B cell (primary cell): ENCODE measurements at regions not wholly inside any gene's neighbourhood (a gene's known extent, or its start where the extent isn't known, plus 50 kb on each side); places are given as distances from the start of the nearest gene placed in this dataset.

Experiments used
- ATAC-seq: fragments of 200-7000 bp; cut with Tn5 transposase; one replicate; pipeline ENCODE4 v1.10.0; 2021; ENCODE audit warnings: low read depth, mild to moderate bottlenecking, moderate number of reproducible peaks, moderate library complexity
- CTCF ChIA-PET: fragments of 350-600 bp; sonication (Branson Sonifier 250); formaldehyde crosslinking; loops from one replicate; lab custom pipeline; 2021; ENCODE audit warnings: antibody characterized with exemption, inconsistent platforms; lab: Charles Lee
- POLR2A ChIA-PET: fragments of 350-600 bp; sonication (Branson Sonifier 250); formaldehyde crosslinking; loops from one replicate; lab custom pipeline; 2021; ENCODE audit warnings: antibody characterized with exemption; lab: Charles Lee
- DNase-seq: peaks from one replicate; pipeline ENCODE4 v3.0.0; 2013
- H2AFZ ChIP-seq: 2 replicates; pipeline ENCODE4 v1.6.1; 2012; ENCODE audit warnings: mild to moderate bottlenecking, low read depth, low read length; ENCODE audit not compliant: insufficient read depth, poor library complexity, severe bottlenecking
- H3K27ac ChIP-seq, 2 donors: 1 replicate in 1 of 2; 2 replicates in 1 of 2; pipeline ENCODE4 v1.5.1; 2012 to 2013; ENCODE audit warnings: low read length in 2 of 2, mild to moderate bottlenecking in 2 of 2, moderate library complexity in 1 of 2
- H3K27me3 ChIP-seq, 4 experiments: fragments of 200-600 bp in 1 of 4; sonication (generic) in 1 of 4; replicated peaks in 1 of 4; 1 replicate in 2 of 4; 2 replicates in 2 of 4; pipeline versions ENCODE4 v1.6.1 to v1.7.0; 2013 to 2016; ENCODE audit warnings: low read length in 3 of 4, mild to moderate bottlenecking in 2 of 4, mixed read lengths in 1 of 4, moderate library complexity in 1 of 4; ENCODE audit not compliant: insufficient read depth in 4 of 4, control insufficient read depth in 3 of 4; ENCODE audit errors: control extremely low read depth in 1 of 4
- H3K36me3 ChIP-seq, 2 experiments: replicated peaks in 1 of 2; 1 replicate in 1 of 2; 2 replicates in 1 of 2; pipeline versions ENCODE4 v1.6.1 to v1.7.1; 2013; ENCODE audit warnings: low read length in 1 of 2; ENCODE audit not compliant: insufficient read depth in 2 of 2, control insufficient read depth in 1 of 2; ENCODE audit errors: control extremely low read depth in 1 of 2, extremely low read depth in 1 of 2
- H3K4me1 ChIP-seq, 2 donors: fragments of 200-600 bp in 1 of 2; sonication (generic) in 1 of 2; 1 replicate in 1 of 2; 2 replicates in 1 of 2; pipeline versions ENCODE4 v1.5.1 to v1.6.1; 2013 to 2017; ENCODE audit warnings: low read length in 2 of 2; ENCODE audit not compliant: control insufficient read depth in 2 of 2, insufficient read depth in 2 of 2
- H3K4me2 ChIP-seq: replicated peaks from 2 replicates; pipeline ENCODE3; 2012; ENCODE audit warnings: mild to moderate bottlenecking, low read depth, low read length; ENCODE audit not compliant: poor library complexity, severe bottlenecking
- H3K4me3 ChIP-seq, 5 experiments: fragments of 200-600 bp in 1 of 5; sonication (generic) in 1 of 5; 1 replicate in 3 of 5; 2 replicates in 2 of 5; pipeline versions ENCODE4 v1.5.1 to v1.7.0; 2011 to 2016; ENCODE audit warnings: low read length in 4 of 5, mild to moderate bottlenecking in 4 of 5, low read depth in 2 of 5, control low read depth in 1 of 5, moderate library complexity in 1 of 5; ENCODE audit not compliant: insufficient read depth in 1 of 5; ENCODE audit errors: control extremely low read depth in 1 of 5, extremely low read depth in 1 of 5
- H3K79me2 ChIP-seq: fragments of 200-600 bp; sonication (generic); one replicate; pipeline ENCODE4 v1.6.0; 2016; ENCODE audit warnings: low read length; ENCODE audit not compliant: control insufficient read depth, insufficient read depth
- H3K9ac ChIP-seq: fragments of 200-600 bp; sonication (generic); 2 replicates; pipeline ENCODE4 v1.6.1; 2017; ENCODE audit warnings: mild to moderate bottlenecking, low read length, moderate library complexity
- H3K9me3 ChIP-seq, 3 donors: one replicate each; pipeline versions ENCODE4 v1.6.1 to v1.7.1; 2013; ENCODE audit warnings: low read length in 2 of 3; ENCODE audit not compliant: control insufficient read depth in 2 of 3, insufficient read depth in 1 of 3; ENCODE audit errors: control extremely low read depth in 1 of 3
- H4K20me1 ChIP-seq: 2 replicates; pipeline ENCODE4 v1.6.0; 2012; ENCODE audit warnings: mild to moderate bottlenecking, low read length; ENCODE audit not compliant: insufficient read depth, control insufficient read depth, poor library complexity, severe bottlenecking
- H3K27ac Mint-ChIP-seq: one replicate; pipeline ENCODE4 v1.8.0; 2021; ENCODE audit warnings: mixed read lengths
- H3K27me3 Mint-ChIP-seq: one replicate; pipeline ENCODE4 v1.8.0; 2021; ENCODE audit warnings: mixed read lengths
- H3K4me1 Mint-ChIP-seq: one replicate; pipeline ENCODE4 v1.8.0; 2021; ENCODE audit warnings: mixed read lengths
- H3K4me3 Mint-ChIP-seq: one replicate; pipeline ENCODE4 v1.8.0; 2021; ENCODE audit warnings: mixed read lengths
- H3K9me3 Mint-ChIP-seq: one replicate; pipeline ENCODE4 v1.8.0; 2022; ENCODE audit warnings: mixed read lengths; ENCODE audit not compliant: insufficient read depth
- EZH2 ChIP-seq: IDR thresholded peaks from 2 replicates; pipeline ENCODE4 v1.6.1; 2012; ENCODE audit warnings: borderline replicate concordance, low read depth, mild to moderate bottlenecking, moderate library complexity, low read length; ENCODE audit not compliant: insufficient read depth, poor library complexity, severe bottlenecking
- WGBS: methylation state at CpG from one replicate; pipeline ENCODE4 v1.1.5; 2013; ENCODE audit warnings: missing lambda C conversion rate; ENCODE audit not compliant: insufficient coverage; 5-methylcytosine and 5-hydroxymethylcytosine counted together
- intact Hi-C: fragments of 100-400 bp; cut with micrococcal nuclease; formaldehyde crosslinking; loops from one replicate; pipeline ENCODE4 v1.10.0; 2022
- TF ChIP-seq, protein P1 (sequence below): fragments of 200-600 bp; IDR thresholded peaks from one replicate; pipeline ENCODE4 v1.8.0; 2022; ENCODE audit warnings: antibody characterized with exemption, mild to moderate bottlenecking

DNA sequence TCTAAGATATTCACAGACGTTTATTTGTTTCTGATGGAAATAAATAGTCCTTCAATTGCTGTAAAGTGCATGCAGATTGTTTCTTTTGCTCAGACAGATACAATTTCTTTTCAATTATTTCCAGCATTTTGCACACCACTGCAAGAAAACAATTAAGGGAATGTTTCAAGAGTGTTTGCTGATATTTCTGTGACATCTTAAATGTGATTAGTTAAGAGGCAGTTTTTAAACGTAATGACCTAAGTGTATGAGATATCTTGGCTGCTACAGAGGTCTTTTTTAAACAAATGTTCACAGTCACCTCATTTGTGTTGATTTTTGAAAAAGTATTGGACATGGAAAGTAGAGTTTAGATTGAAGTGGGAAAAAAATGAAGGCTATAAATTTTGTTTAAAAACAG is 262.3 kb upstream of the BRINP3 start:
- no peak for ATAC-seq
- Histone ChIP-seq H3K27me3 (no peaks in the 10 kb centered on the region), H3K36me3 (no peaks in the 10 kb centered on the region), H3K4me2 (no peak overlapping the region), H3K9ac (no peak overlapping the region), H3K4me3 (no peak overlapping the region), H3K79me2 (no peaks in the 10 kb centered on the region), H4K20me1 (no peaks in the 10 kb centered on the region), H3K4me1 (no peaks in the 10 kb centered on the region), H3K27ac (no peak overlapping the region), H3K9me3 (no peaks in the 10 kb centered on the region), H2AFZ (no peak overlapping the region)
- Mint-ChIP-seq H3K4me1 (no peaks in the 10 kb centered on the region), H3K27me3 (no peaks in the 10 kb centered on the region), H3K9me3 (peaks cover 4% of the 10 kb centered on the region), H3K27ac (no peak overlapping the region), H3K4me3 (no peak overlapping the region)
- intact Hi-C loops = no loop called here
- no peak for DNase-seq
- ChIA-PET POLR2A (no interaction called here), CTCF (no interaction called here)
- WGBS = no CpG with 5 or more reads among the region's 2 CpGs
- TF ChIP-seq EZH2 = no peak
- TF ChIP-seq, protein P1, sequence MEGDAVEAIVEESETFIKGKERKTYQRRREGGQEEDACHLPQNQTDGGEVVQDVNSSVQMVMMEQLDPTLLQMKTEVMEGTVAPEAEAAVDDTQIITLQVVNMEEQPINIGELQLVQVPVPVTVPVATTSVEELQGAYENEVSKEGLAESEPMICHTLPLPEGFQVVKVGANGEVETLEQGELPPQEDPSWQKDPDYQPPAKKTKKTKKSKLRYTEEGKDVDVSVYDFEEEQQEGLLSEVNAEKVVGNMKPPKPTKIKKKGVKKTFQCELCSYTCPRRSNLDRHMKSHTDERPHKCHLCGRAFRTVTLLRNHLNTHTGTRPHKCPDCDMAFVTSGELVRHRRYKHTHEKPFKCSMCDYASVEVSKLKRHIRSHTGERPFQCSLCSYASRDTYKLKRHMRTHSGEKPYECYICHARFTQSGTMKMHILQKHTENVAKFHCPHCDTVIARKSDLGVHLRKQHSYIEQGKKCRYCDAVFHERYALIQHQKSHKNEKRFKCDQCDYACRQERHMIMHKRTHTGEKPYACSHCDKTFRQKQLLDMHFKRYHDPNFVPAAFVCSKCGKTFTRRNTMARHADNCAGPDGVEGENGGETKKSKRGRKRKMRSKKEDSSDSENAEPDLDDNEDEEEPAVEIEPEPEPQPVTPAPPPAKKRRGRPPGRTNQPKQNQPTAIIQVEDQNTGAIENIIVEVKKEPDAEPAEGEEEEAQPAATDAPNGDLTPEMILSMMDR = no peak

DNA sequence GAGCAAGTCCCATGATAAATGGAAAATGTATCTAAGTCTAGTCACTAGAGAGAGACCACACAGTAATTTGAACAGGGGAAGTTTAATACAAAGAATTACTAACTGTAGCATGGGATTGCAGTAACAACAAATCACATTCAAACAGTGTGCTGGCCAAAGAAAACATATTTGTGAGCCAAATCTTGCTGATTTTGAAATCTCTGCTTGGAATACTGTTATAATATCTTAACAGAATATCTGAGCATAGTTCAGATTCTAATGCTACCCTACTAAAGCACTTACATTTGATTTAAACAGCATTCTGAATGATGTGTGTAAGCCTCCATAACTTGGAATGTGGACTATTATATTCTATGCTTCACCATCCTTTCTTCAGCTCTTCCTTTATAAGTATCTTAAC is 270.0 kb upstream of the BRINP3 start:
- intact Hi-C loops = no loop called here
- Histone ChIP-seq H3K36me3 (no peaks in the 10 kb centered on the region), H3K9me3 (no peaks in the 10 kb centered on the region), H4K20me1 (no peaks in the 10 kb centered on the region), H3K27me3 (no peaks in the 10 kb centered on the region), H3K4me2 (no peak overlapping the region), H2AFZ (no peak overlapping the region), H3K9ac (no peak overlapping the region), H3K27ac (no peak overlapping the region), H3K79me2 (no peaks in the 10 kb centered on the region), H3K4me1 (no peaks in the 10 kb centered on the region), H3K4me3 (no peak overlapping the region)
- ChIA-PET POLR2A (no interaction called here), CTCF (no interaction called here)
- Mint-ChIP-seq H3K4me3 (no peak overlapping the region), H3K4me1 (no peaks in the 10 kb centered on the region), H3K9me3 (peaks cover 7% of the 10 kb centered on the region), H3K27ac (no peak overlapping the region), H3K27me3 (no peaks in the 10 kb centered on the region)
- DNase-seq (no peak), ATAC-seq (no peak)
- TF ChIP-seq, protein P1 = no peak
- no peak for TF ChIP-seq EZH2
